Vagina (tissue), 2 donors: ENCODE measurements at regions not wholly inside any gene's neighbourhood (a gene's known extent, or its start where the extent isn't known, plus 50 kb on each side); places are given as distances from the start of the nearest gene placed in this dataset.

Experiments used
- DNase-seq, 2 donors: peaks; one replicate each; pipeline ENCODE4 v3.0.0-alpha.2; 2017; ENCODE audit errors: extremely low spot score in 2 of 2
- H3K27ac ChIP-seq: fragments of 200-600 bp; sonication (generic); one replicate; pipeline ENCODE4 v1.5.1; 2019
- H3K27me3 ChIP-seq: fragments of 200-600 bp; sonication (generic); one replicate; pipeline ENCODE4 v1.5.1; 2019
- H3K36me3 ChIP-seq, 2 donors: fragments of 200-600 bp; sonication (generic); one replicate each; pipeline ENCODE4 v1.5.1; 2017 to 2019
- H3K4me1 ChIP-seq: fragments of 200-600 bp; sonication (generic); one replicate; pipeline ENCODE4 v1.5.1; 2019
- H3K4me3 ChIP-seq, 2 donors: fragments of 200-600 bp; sonication (generic); 1 replicate in 1 of 2; 2 replicates in 1 of 2; pipeline ENCODE4 v1.5.1; 2016 to 2019
- H3K9me3 ChIP-seq: fragments of 200-600 bp; sonication (generic); one replicate; pipeline ENCODE4 v1.5.1; 2019
- CTCF ChIP-seq, 3 experiments: fragments of 450-650 bp in 2 of 3; fragments of 200-600 bp in 1 of 3; sonication (generic) in 1 of 3; IDR thresholded peaks; one replicate each; pipeline ENCODE4 v1.5.1; 2017 to 2019; ENCODE audit warnings: antibody characterized with exemption in 3 of 3, mild to moderate bottlenecking in 2 of 3, moderate library complexity in 2 of 3
- POLR2A ChIP-seq, 2 donors: fragments of 450-650 bp; IDR thresholded peaks; one replicate each; pipeline ENCODE4 v1.6.1; 2017; ENCODE audit warnings: antibody characterized with exemption in 2 of 2, mild to moderate bottlenecking in 2 of 2, moderate library complexity in 2 of 2
- POLR2AphosphoS5 ChIP-seq, 2 donors: sonication (generic); formaldehyde crosslinking; IDR thresholded peaks; one replicate each; pipeline ENCODE4 v1.9.0; 2017; ENCODE audit warnings: antibody characterized with exemption in 2 of 2, mild to moderate bottlenecking in 2 of 2, low read depth in 1 of 2; ENCODE audit not compliant: insufficient read depth in 1 of 2
- intact Hi-C: fragments of 100-400 bp; cut with DNase I; formaldehyde crosslinking; loops from one replicate; pipeline ENCODE4 v1.15.1; 2023

- TF ChIP-seq CTCF (IDR thresholded peaks at IDR 0.05) (no peak), POLR2A (IDR thresholded peaks at IDR 0.05) (no peak), POLR2AphosphoS5 (IDR thresholded peaks at IDR 0.05; ENCODE audit: insufficient read depth in 1 of 2, low read depth in 1 of 2) (no peak)
- H3K9me3 ChIP-seq: no peaks in the 10 kb centered on the region
- no peaks in the 10 kb centered on the region for H3K36me3 ChIP-seq
- H3K27me3 ChIP-seq: no peaks in the 10 kb centered on the region
- H3K27ac ChIP-seq: no peak overlapping the region
- H3K4me1 ChIP-seq: no peaks in the 10 kb centered on the region
- H3K4me3 ChIP-seq: no peak overlapping the region
- no peak for DNase-seq
- intact Hi-C loops: no loop called here
These were observed 590.3 kb upstream of the CDH2 start for GRCh38 chr18:28767201-28767600.

DNA sequence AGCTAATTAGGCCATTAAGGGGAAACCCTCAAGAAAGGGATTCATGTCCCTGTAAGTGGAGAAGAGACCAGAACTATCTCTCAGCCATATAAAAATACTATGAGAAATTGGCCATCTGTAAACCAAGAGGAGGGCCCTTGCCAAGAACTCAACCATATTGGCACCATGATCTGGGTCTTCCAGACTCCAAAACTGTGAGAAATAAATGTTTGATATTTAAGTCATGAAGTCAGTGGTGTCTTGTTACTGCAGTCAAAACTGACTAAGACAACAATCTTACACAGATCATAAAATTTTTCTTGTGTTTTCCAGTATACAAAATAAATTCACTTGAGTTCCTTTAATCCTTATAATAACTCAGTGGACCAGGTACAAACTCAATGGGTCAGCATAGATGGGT, 589.8 kb upstream of the CDH2 start:
- H3K36me3 ChIP-seq: no peaks in the 10 kb centered on the region
- TF ChIP-seq CTCF (IDR thresholded peaks at IDR 0.05) (no peak), POLR2A (IDR thresholded peaks at IDR 0.05) (no peak), POLR2AphosphoS5 (IDR thresholded peaks at IDR 0.05; ENCODE audit: insufficient read depth in 1 of 2, low read depth in 1 of 2) (no peak)
- no peaks in the 10 kb centered on the region for H3K27me3 ChIP-seq
- no peak overlapping the region for H3K4me3 ChIP-seq
- H3K4me1 ChIP-seq: no peaks in the 10 kb centered on the region
- intact Hi-C loops: no loop called here
- DNase-seq: no peak
- H3K27ac ChIP-seq: no peak overlapping the region
- H3K9me3 ChIP-seq: no peaks in the 10 kb centered on the region

- no peak for DNase-seq
- Histone ChIP-seq H3K9me3 (no peaks in the 10 kb centered on the region), H3K36me3 (no peaks in the 10 kb centered on the region), H3K4me3 (no peak overlapping the region), H3K27ac (no peak overlapping the region), H3K27me3 (no peaks in the 10 kb centered on the region), H3K4me1 (no peaks in the 10 kb centered on the region)
- intact Hi-C loops: no loop called here
- TF ChIP-seq POLR2AphosphoS5 (IDR thresholded peaks at IDR 0.05; ENCODE audit: insufficient read depth in 1 of 2, low read depth in 1 of 2) (no peak), POLR2A (IDR thresholded peaks at IDR 0.05) (no peak), CTCF (IDR thresholded peaks at IDR 0.05) (no peak)
These were observed 589.1 kb upstream of the CDH2 start for GRCh38 chr18:28766027-28766426.

DNA sequence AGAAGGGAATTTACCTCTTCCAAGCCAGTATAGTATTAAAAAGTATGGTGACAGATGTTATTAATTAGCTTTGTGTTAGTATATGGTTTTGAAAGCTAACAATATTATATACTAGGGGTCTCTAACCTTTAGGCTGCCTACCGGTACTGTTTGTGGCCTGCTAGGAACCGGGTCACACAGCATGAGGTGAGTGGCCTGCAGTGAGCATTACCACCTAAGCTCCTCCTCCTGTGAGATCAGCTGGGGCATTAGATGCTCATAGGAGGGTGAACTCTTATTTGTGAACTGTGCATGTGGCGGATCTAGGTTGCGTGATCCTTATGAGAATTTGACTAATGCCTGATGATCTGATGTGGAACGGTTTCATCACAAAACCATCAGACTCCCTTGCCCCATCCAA, 583.4 kb upstream of the CDH2 start:
- Histone ChIP-seq H3K9me3 (no peaks in the 10 kb centered on the region), H3K27ac (no peak overlapping the region), H3K4me1 (no peaks in the 10 kb centered on the region), H3K4me3 (no peak overlapping the region), H3K36me3 (no peaks in the 10 kb centered on the region), H3K27me3 (no peaks in the 10 kb centered on the region)
- intact Hi-C loops: no loop called here
- no peak for DNase-seq
- TF ChIP-seq POLR2AphosphoS5 (IDR thresholded peaks at IDR 0.05; ENCODE audit: insufficient read depth in 1 of 2, low read depth in 1 of 2) (no peak), CTCF (IDR thresholded peaks at IDR 0.05) (no peak), POLR2A (IDR thresholded peaks at IDR 0.05) (no peak)

DNA sequence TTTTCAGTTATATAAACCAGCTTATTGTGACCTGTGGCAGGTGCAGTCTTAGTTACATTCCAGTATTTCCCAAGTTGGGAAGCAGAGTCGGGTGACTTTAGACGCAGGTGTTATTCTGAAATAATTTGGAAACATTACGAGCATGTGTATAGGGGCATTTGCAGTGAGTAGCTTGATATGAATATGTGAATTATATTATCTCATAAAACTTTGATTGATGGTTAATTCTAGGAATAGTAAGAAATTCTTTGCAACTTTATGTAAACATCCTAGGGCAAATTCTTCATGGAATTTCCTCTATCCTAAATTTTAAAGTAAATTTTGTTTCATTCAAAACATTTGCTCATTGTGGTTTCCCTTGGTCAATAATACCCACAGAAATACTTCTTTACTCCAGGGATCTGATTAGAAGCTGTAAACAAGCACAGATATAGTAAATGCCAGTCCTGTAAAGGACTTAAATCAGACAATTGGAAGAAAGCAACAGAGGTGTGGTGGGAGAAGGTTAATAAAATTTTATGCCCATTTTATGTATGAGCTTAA, 580.6 kb upstream of the CDH2 start:
- TF ChIP-seq CTCF (IDR thresholded peaks at IDR 0.05) (no peak), POLR2A (IDR thresholded peaks at IDR 0.05) (no peak), POLR2AphosphoS5 (IDR thresholded peaks at IDR 0.05; ENCODE audit: insufficient read depth in 1 of 2, low read depth in 1 of 2) (no peak)
- H3K4me3 ChIP-seq: no peak overlapping the region
- intact Hi-C loops: no loop called here

More for the DNA sequence above, 580.6 kb upstream of the CDH2 start:
- Histone ChIP-seq H3K9me3 (no peaks in the 10 kb centered on the region), H3K36me3 (no peaks in the 10 kb centered on the region), H3K27me3 (no peaks in the 10 kb centered on the region), H3K4me1 (no peaks in the 10 kb centered on the region), H3K27ac (no peak overlapping the region)
- DNase-seq: no peak
